ENCODE measurements at regions not wholly inside any gene's neighbourhood (a gene's known extent, or its start where the extent isn't known, plus 50 kb on each side); places are given as distances from the start of the nearest gene placed in this dataset.

- TF ChIP-seq CTCF (conservative IDR thresholded peaks at IDR 0.05; ENCODE audit: low read depth, low read length) (no peak), EZH2 (IDR thresholded peaks at IDR 0.05; ENCODE audit: borderline replicate concordance, low read depth, low read length, poor library complexity, severe bottlenecking) (no peak)
Measured at GRCh38 chr7:153099235-153099634, 339.7 kb downstream of the ACTR3B start.

Data from A673 (cell line).